ENCODE measurements at regions not wholly inside any gene's neighbourhood (a gene's known extent, or its start where the extent isn't known, plus 50 kb on each side); places are given as distances from the start of the nearest gene placed in this dataset.

DNA sequence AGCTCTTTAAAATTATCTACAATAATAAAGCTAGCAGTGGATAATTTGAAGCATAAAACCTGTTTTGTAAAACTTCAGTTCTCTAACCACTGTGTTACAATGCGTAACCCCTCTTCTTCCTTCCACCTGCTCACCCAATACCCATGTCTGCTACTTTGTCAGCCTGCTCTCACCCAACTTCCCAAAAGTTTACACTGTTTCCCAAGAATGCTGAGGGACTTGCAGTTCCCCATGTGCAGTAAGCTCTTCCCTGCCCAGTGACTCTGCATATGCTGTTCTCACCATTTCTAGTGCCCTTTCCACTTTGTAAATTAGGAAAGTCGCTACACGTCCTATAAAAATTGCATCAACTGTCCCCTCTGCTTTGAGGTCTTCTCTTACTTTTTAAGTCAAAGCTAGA lies 315.9 kb upstream of the SEMA6D start:
- TF ChIP-seq, protein P1, sequence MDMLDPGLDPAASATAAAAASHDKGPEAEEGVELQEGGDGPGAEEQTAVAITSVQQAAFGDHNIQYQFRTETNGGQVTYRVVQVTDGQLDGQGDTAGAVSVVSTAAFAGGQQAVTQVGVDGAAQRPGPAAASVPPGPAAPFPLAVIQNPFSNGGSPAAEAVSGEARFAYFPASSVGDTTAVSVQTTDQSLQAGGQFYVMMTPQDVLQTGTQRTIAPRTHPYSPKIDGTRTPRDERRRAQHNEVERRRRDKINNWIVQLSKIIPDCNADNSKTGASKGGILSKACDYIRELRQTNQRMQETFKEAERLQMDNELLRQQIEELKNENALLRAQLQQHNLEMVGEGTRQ (CRISPR knock-in tag; IDR thresholded peaks at IDR 0.05): no peak
- TF ChIP-seq, protein P2, sequence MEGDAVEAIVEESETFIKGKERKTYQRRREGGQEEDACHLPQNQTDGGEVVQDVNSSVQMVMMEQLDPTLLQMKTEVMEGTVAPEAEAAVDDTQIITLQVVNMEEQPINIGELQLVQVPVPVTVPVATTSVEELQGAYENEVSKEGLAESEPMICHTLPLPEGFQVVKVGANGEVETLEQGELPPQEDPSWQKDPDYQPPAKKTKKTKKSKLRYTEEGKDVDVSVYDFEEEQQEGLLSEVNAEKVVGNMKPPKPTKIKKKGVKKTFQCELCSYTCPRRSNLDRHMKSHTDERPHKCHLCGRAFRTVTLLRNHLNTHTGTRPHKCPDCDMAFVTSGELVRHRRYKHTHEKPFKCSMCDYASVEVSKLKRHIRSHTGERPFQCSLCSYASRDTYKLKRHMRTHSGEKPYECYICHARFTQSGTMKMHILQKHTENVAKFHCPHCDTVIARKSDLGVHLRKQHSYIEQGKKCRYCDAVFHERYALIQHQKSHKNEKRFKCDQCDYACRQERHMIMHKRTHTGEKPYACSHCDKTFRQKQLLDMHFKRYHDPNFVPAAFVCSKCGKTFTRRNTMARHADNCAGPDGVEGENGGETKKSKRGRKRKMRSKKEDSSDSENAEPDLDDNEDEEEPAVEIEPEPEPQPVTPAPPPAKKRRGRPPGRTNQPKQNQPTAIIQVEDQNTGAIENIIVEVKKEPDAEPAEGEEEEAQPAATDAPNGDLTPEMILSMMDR (IDR thresholded peaks at IDR 0.05): no peak
- no peak for TF ChIP-seq CREB1 (CRISPR knock-in tag; IDR thresholded peaks at IDR 0.05)
- TF ChIP-seq JAZF1 (CRISPR knock-in tag; IDR thresholded peaks at IDR 0.05): no peak
- TF ChIP-seq, protein P3, sequence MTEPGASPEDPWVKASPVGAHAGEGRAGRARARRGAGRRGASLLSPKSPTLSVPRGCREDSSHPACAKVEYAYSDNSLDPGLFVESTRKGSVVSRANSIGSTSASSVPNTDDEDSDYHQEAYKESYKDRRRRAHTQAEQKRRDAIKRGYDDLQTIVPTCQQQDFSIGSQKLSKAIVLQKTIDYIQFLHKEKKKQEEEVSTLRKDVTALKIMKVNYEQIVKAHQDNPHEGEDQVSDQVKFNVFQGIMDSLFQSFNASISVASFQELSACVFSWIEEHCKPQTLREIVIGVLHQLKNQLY (CRISPR knock-in tag; IDR thresholded peaks at IDR 0.05): no peak
- TF ChIP-seq ZNF317 (CRISPR knock-in tag; IDR thresholded peaks at IDR 0.05; ENCODE audit: borderline replicate concordance, low read depth): no peak
- TF ChIP-seq RORB (CRISPR knock-in tag; IDR thresholded peaks at IDR 0.05): no peak
- no peak for TF ChIP-seq CBFB (CRISPR knock-in tag; IDR thresholded peaks at IDR 0.05; ENCODE audit: low read depth)
- TF ChIP-seq, protein P4, sequence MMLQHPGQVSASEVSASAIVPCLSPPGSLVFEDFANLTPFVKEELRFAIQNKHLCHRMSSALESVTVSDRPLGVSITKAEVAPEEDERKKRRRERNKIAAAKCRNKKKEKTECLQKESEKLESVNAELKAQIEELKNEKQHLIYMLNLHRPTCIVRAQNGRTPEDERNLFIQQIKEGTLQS (CRISPR knock-in tag; conservative IDR thresholded peaks at IDR 0.05): no peak

All from WTC11 (cell line).